DND-41 (cell line): ENCODE measurements at regions not wholly inside any gene's neighbourhood (a gene's known extent, or its start where the extent isn't known, plus 50 kb on each side); places are given as distances from the start of the nearest gene placed in this dataset.
"Not testable (repeated sequence)": the region's sequence is repeated elsewhere in the genome, so short reads cannot be mapped to it uniquely, and the experiment has no call there.

Source experiments
- CTCF ChIP-seq: IDR thresholded peaks from 2 replicates; pipeline ENCODE4 v1.5.1; 2012; ENCODE audit warnings: borderline replicate concordance, low read length, moderate library complexity, mild to moderate bottlenecking; ENCODE audit not compliant: poor library complexity, severe bottlenecking; ENCODE audit errors: extremely low read depth
- EZH2 ChIP-seq: IDR thresholded peaks from 3 replicates; pipeline ENCODE4 v1.6.1; 2012; ENCODE audit warnings: borderline replicate concordance, low read depth, mild to moderate bottlenecking, moderate library complexity, low read length, inconsistent platforms; ENCODE audit not compliant: severe bottlenecking

DNA sequence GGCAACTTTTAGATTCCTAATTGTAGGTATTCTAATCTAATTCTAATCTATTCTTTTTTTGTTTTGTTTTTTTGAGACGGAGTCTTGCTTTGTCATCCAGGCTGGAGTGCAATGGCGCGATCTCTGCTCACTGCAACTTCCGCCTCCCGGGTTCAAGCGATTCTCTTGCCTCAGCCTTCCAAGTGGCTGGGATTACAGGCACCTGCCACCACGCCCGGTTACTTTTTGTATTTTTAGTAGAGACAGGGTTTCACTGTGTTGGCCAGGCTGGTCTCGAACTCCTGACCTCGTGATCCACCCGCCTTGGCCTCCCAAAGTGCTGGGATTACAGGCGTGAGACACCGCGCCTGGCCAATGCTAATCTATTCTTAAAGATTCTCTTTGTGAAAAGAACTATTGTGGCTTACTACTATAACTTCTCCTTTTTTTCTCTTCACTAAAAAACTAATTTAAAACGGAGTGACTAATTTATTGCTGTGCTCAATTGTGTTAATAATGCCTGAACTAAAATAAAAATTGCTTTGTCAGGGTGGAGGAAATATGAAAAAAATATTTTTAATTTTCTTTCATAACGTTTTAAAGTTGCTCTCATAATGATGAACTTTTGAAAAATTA is 85.6 kb downstream of the DUSP6 start:
- not testable (repeated sequence) for TF ChIP-seq CTCF, EZH2
